ENCODE measurements at regions not wholly inside any gene's neighbourhood (a gene's known extent, or its start where the extent isn't known, plus 50 kb on each side); places are given as distances from the start of the nearest gene placed in this dataset.

DNA sequence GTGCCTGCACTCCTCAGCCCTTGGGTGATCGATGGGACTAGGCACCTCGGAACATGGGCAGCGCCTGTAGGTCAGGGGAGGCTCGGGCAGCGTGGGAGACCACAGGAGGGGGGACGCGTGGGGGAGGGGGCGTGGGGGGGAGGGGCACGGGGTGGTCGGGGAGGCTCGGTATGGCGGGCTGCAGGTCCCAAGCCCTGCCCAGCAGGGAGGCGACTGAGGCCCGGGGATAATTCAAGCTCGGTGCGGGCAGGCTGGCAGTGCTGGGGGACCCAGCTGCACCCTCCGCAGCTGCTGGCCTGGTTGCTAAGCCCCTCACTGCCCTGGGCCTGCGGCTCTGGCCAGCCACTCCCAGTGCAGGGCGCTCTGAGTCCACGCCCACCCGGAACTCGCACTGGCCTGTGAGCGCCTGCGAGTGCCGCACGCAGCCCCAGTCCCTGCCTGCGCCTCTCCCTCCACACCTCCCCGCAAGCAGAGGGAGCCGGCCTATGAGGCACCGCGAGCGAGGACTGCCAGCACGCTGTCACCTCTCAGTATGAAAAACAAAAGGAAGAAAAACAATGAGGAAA lies 1698.3 kb upstream of the RAG2 start:
- no peak for ATAC-seq
- POLR2A ChIA-PET = interaction anchor here (0.6 kb wide), 1 partner anchor 202 kb away, joined by 9 read pairs; no protein-coding TSS in a partner anchor

DNA sequence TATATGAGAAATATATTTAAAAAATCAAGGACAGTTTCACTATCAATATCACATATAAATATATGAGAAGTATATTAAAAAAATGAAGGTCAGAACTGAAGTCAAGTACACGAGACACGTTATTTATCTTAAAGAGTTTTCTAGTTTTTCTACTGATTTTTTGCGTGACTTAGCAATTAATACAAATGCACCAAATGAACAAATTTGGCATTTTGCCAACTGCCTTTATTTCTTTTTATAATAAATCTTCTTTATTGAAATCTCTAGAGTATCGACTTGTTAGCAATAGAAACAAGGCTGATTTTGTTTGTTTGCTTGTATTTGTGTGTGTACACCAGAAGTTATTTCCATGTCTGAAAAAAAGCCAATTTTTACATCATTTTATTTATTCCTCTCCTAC lies 1684.7 kb upstream of the RAG2 start:
- H3K4me3 Mint-ChIP-seq = no peak overlapping the region
- DNase-seq (no peak), ATAC-seq (no peak)
- H3K27ac Mint-ChIP-seq = no peak overlapping the region
- ChIA-PET POLR2A (no interaction called here), CTCF (no interaction called here)
- peaks cover 5% of the 10 kb centered on the region for H3K9me3 Mint-ChIP-seq (ENCODE audit: low read depth)
- no peaks in the 10 kb centered on the region for H3K36me3 Mint-ChIP-seq (ENCODE audit: low read depth)
- H3K27me3 Mint-ChIP-seq = no peaks in the 10 kb centered on the region
- intact Hi-C loops (cut with DNase I, micrococcal nuclease) = no loop called here
- H3K4me1 Mint-ChIP-seq = no peaks in the 10 kb centered on the region

More for the DNA sequence above, 1698.3 kb upstream of the RAG2 start:
- DNase-seq = no peak
- peaks cover 24% of the 10 kb centered on the region for H3K9me3 Mint-ChIP-seq (ENCODE audit: low read depth)
- no peak overlapping the region for H3K4me3 Mint-ChIP-seq
- no peaks in the 10 kb centered on the region for H3K36me3 Mint-ChIP-seq (ENCODE audit: low read depth)
- no peaks in the 10 kb centered on the region for H3K27me3 Mint-ChIP-seq
- no peak overlapping the region for H3K27ac Mint-ChIP-seq
- CTCF ChIA-PET = no interaction called here
- intact Hi-C loops (cut with DNase I, micrococcal nuclease) = no loop called here
- H3K4me1 Mint-ChIP-seq = no peaks in the 10 kb centered on the region

DNA sequence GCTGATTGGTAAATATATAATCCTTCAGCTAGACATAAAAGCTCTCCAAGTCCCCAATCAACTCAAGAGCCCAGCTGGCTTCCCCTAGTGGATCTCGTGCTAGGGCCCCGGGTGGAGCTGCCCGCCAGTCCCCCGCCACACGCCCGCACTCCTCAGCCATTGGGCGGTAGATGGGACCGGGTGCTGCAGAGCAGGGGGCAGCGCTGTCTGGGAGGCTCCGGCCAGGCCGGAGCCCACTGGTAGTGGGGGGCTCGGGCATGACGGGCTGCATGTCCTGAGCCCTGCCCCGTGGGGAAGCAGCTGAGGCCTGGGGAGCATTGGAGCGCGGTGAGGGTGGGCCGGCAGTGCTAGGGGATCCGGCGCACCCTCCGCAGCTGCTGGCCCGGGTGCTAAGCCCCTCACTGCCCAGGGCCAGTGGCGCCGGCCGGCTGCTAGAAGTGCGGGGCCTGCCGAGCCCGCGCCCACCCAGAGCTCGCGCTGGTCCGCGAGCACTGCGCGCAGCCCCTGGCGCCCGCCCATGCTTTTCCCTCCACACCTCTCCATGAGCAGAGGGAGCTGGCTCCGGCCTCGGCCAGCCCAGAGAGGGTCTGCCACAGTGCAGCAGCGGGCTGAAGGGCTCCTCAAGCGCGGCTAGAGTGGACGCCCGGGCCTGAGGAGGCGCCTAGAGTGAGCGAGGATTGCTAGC lies 1680.6 kb upstream of the RAG2 start:
- CTCF ChIA-PET = interaction anchor here (1.2 kb wide), 1 partner anchor 12 kb away, joined by 4 read pairs; no protein-coding TSS in a partner anchor
- POLR2A ChIA-PET = no interaction called here
- H3K27ac Mint-ChIP-seq = no peak overlapping the region
- ATAC-seq (no peak), DNase-seq (no peak)
- no peak overlapping the region for H3K4me3 Mint-ChIP-seq
- H3K27me3 Mint-ChIP-seq = no peaks in the 10 kb centered on the region
- H3K4me1 Mint-ChIP-seq = no peaks in the 10 kb centered on the region
- H3K36me3 Mint-ChIP-seq (ENCODE audit: low read depth) = no peaks in the 10 kb centered on the region
- H3K9me3 Mint-ChIP-seq (ENCODE audit: low read depth) = peaks cover 5% of the 10 kb centered on the region
- intact Hi-C loops (cut with DNase I, micrococcal nuclease) = no loop called here

DNA sequence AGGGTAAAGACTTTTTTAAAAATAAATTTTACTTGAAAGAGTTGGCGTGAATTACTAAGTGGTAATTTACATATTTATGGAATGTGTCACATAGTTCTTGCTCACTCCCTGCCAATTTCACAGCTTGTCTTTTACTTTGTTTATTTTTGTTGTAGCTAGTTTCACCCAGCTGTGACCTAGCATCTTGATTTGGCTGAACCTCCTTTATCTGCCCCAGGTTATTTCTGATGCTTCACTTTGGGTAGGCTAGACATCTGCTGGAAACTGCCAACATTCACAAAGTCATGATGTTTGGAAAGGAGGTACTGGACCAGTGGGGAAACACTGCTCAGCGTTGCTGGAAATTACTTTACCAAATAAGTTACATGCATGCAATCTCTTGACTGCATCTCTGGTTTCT lies 1676.0 kb upstream of the RAG2 start:
- ChIA-PET CTCF (no interaction called here), POLR2A (no interaction called here)
- intact Hi-C loops (cut with DNase I, micrococcal nuclease) = no loop called here
- no peaks in the 10 kb centered on the region for H3K27me3 Mint-ChIP-seq
- peaks cover 6% of the 10 kb centered on the region for H3K9me3 Mint-ChIP-seq (ENCODE audit: low read depth)
- DNase-seq (no peak), ATAC-seq (no peak)
- H3K27ac Mint-ChIP-seq = no peak overlapping the region
- no peak overlapping the region for H3K4me3 Mint-ChIP-seq
- H3K36me3 Mint-ChIP-seq (ENCODE audit: low read depth) = no peaks in the 10 kb centered on the region
- no peaks in the 10 kb centered on the region for H3K4me1 Mint-ChIP-seq

DNA sequence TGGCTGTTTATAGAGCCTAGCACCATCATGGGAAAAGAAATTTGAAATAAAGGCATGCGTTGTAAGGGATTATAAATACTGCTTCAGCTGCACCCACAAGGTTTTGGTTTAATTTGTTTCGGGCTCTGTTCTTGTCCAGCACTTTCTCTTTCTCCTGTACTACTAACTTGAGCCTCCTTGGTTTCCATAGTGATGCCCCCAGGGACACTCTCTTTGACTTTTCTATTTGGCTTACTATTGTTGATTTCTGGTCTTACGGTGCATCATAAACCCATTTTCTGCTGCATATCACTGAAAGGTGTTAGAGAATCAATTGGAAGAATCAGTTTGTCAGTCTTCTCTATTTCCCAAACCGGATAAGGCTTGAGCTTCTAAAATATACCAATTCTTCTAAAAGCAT lies 1674.3 kb upstream of the RAG2 start:
- Mint-ChIP-seq H3K27ac (no peak overlapping the region), H3K4me1 (no peaks in the 10 kb centered on the region), H3K4me3 (no peak overlapping the region), H3K36me3 (ENCODE audit: low read depth) (no peaks in the 10 kb centered on the region), H3K9me3 (ENCODE audit: low read depth) (peaks cover 6% of the 10 kb centered on the region), H3K27me3 (no peaks in the 10 kb centered on the region)
- no peak for ATAC-seq
- no peak for DNase-seq
- ChIA-PET CTCF (no interaction called here), POLR2A (no interaction called here)
- intact Hi-C loops (cut with DNase I, micrococcal nuclease) = no loop called here

DNA sequence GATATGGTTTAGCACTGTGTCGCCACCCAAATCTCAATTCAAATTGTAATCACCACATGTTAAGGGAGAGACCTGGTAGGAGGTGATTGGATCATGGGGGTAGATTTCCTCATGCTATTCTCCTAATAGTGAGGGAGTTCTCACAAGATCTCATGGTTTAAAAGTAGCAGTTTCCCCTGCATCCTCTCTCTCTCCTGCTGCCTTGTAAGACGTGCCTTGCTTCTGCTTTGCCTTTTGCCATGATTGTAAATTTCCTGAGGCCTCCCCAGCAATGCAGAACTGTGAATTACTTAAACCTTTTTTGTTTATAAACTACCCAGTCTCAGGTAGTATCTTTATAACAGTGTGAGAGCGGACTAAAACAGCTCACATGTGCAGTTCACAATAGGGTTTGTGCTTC lies 1668.7 kb upstream of the RAG2 start:
- Mint-ChIP-seq H3K27ac (no peak overlapping the region), H3K36me3 (ENCODE audit: low read depth) (no peaks in the 10 kb centered on the region), H3K4me1 (no peaks in the 10 kb centered on the region), H3K9me3 (ENCODE audit: low read depth) (peaks cover 20% of the 10 kb centered on the region), H3K4me3 (no peak overlapping the region), H3K27me3 (no peaks in the 10 kb centered on the region)
- intact Hi-C loops (cut with DNase I, micrococcal nuclease) = no loop called here
- POLR2A ChIA-PET = no interaction called here
- CTCF ChIA-PET = no interaction called here
- DNase-seq (no peak), ATAC-seq (no peak)

DNA sequence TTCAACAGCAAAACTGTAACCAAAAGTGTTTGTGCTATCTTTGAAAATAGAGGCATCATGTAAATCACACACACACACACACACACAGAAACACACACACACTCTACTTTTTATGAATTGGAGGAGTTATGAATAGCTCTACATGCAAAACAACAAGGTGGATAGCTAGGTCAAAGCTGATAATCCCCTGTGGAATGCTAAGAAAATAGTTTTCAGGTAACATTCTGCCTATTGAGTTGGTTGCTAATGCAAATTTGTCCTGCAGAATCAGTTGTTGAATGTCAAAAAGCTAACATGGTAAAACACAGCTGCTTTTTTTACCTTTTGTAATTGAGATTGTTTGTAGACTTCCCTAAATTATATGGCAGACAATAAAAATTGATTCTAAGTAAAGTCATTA lies 1658.4 kb upstream of the RAG2 start:
- Mint-ChIP-seq H3K4me3 (no peak overlapping the region), H3K4me1 (no peaks in the 10 kb centered on the region), H3K27me3 (no peaks in the 10 kb centered on the region), H3K9me3 (ENCODE audit: low read depth) (peaks cover 7% of the 10 kb centered on the region), H3K36me3 (ENCODE audit: low read depth) (no peaks in the 10 kb centered on the region), H3K27ac (no peak overlapping the region)
- ChIA-PET POLR2A (no interaction called here), CTCF (no interaction called here)
- no peak for DNase-seq
- intact Hi-C loops (cut with DNase I, micrococcal nuclease) = no loop called here
- ATAC-seq = no peak

DNA sequence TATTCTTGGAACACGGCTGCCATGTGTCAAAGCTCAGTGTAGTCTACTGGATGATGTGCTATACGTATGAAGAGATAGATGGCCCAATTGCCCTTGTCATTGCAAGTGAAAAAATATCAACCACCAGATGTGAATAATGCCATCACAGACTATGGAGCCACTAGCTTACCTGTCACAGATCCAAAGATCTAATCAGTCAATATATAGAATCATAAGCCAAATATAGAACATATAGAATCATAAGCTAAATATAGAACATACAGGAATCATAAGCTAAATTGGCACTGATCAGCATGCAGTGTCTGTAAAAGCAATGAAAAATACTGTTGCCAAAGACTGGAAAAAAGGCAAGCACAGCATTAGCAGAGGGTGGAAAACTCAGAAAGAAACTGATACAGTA lies 1656.9 kb upstream of the RAG2 start:
- no peaks in the 10 kb centered on the region for H3K9me3 Mint-ChIP-seq (ENCODE audit: low read depth)
- no peaks in the 10 kb centered on the region for H3K36me3 Mint-ChIP-seq (ENCODE audit: low read depth)
- intact Hi-C loops (cut with DNase I, micrococcal nuclease) = no loop called here
- ATAC-seq = no peak
- no peak overlapping the region for H3K27ac Mint-ChIP-seq
- no peaks in the 10 kb centered on the region for H3K4me1 Mint-ChIP-seq
- CTCF ChIA-PET = interaction anchor here (0.6 kb wide), 1 partner anchor 70 kb away, joined by 3 read pairs; no protein-coding TSS in a partner anchor
- POLR2A ChIA-PET = no interaction called here
- H3K27me3 Mint-ChIP-seq = no peaks in the 10 kb centered on the region
- DNase-seq = no peak
- H3K4me3 Mint-ChIP-seq = no peak overlapping the region

DNA sequence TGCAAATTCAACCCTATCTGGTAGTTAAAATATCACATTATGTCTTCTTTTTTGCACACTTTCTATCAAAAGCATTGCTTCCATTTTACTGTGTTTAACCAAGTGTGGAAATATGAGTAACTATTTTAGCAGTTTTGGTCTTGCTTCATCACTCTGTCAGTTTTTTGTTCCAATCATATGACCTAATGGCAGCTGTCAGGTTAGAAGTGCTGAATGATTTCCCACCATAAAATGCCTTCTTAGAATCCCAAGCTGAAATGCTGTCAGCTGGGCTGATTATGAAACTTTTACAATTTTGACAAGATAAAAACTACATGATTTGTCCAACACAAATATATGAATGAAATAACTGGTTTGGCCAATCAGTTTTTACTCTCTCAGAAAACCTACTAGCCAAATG lies 1654.6 kb upstream of the RAG2 start:
- POLR2A ChIA-PET = no interaction called here
- CTCF ChIA-PET = no interaction called here
- H3K4me3 Mint-ChIP-seq = no peak overlapping the region
- DNase-seq = no peak
- intact Hi-C loops (cut with DNase I, micrococcal nuclease) = no loop called here
- H3K27me3 Mint-ChIP-seq = no peaks in the 10 kb centered on the region
- H3K36me3 Mint-ChIP-seq (ENCODE audit: low read depth) = no peaks in the 10 kb centered on the region
- no peaks in the 10 kb centered on the region for H3K4me1 Mint-ChIP-seq
- ATAC-seq = no peak
- H3K27ac Mint-ChIP-seq = no peak overlapping the region
- H3K9me3 Mint-ChIP-seq (ENCODE audit: low read depth) = no peaks in the 10 kb centered on the region

DNA sequence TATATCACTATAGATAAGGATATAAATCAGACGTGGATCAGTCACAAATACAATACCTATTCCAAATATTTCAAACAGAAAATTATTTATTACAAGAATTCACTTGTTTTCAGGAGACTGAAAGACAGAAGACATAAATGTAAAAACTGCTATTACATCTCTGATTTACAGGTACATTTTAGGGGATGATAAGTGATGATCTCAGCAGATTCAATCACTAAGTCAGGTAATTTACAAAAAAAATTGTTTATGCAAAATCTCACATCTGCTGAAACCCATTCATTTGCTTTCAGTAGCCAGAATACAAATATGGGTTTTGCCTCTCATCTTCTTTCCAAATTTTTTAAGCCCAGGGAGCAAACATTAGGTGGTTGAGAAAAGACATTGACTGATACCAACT lies 1648.4 kb upstream of the RAG2 start:
- ChIA-PET POLR2A (no interaction called here), CTCF (no interaction called here)
- DNase-seq = no peak
- Mint-ChIP-seq H3K9me3 (ENCODE audit: low read depth) (peaks cover 3% of the 10 kb centered on the region), H3K27me3 (no peaks in the 10 kb centered on the region), H3K27ac (no peak overlapping the region), H3K4me1 (no peaks in the 10 kb centered on the region), H3K36me3 (ENCODE audit: low read depth) (no peaks in the 10 kb centered on the region), H3K4me3 (no peak overlapping the region)
- ATAC-seq = no peak
- intact Hi-C loops (cut with DNase I, micrococcal nuclease) = no loop called here

DNA sequence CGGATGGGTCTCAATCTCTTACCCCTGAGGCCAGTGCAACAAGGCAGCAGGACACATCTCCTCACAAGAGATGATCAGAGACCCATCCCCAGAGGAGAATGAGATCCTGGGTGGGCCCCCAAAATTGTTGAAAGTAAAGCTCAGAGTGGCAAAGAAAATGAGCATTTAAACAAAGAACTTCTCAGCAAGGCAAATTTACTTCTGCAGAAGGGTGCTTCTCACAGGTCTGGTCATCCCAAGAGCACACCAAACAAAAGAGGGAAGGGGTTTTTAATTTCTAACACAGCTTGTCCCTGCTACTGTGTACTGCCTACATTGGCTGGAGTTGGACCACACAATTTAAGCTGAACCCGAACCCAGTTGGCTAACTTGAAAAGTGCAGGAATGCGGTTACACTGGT lies 1628.6 kb upstream of the RAG2 start:
- H3K27me3 Mint-ChIP-seq = no peaks in the 10 kb centered on the region
- H3K9me3 Mint-ChIP-seq (ENCODE audit: low read depth) = peaks cover 35% of the 10 kb centered on the region
- DNase-seq (no peak), ATAC-seq (no peak)
- ChIA-PET CTCF (no interaction called here), POLR2A (no interaction called here)
- no peak overlapping the region for H3K27ac Mint-ChIP-seq
- no peaks in the 10 kb centered on the region for H3K4me1 Mint-ChIP-seq
- intact Hi-C loops (cut with DNase I, micrococcal nuclease) = no loop called here
- H3K4me3 Mint-ChIP-seq = no peak overlapping the region
- H3K36me3 Mint-ChIP-seq (ENCODE audit: low read depth) = peaks cover 4% of the 10 kb centered on the region

DNA sequence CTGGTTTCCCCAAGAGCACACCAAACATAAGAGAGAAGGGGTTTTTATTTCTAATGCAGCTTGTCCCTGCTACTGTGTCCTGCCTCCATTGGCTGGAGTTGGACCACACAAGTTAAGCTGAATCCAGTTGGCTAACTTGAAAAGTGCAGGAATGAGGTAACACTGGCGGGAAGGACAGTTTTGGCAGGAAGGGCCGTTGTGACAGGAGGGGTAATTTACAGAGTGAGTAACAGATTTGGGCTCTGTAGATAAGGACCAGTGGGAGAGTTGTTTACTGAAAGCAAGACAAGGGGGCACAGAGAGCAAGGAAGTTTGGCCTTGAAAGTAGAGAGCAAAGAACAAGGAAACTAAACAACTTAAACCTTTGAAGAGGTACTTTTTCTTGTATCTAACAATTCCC lies 1623.3 kb upstream of the RAG2 start:
- no peaks in the 10 kb centered on the region for H3K27me3 Mint-ChIP-seq
- POLR2A ChIA-PET = no interaction called here
- peaks cover 26% of the 10 kb centered on the region for H3K9me3 Mint-ChIP-seq (ENCODE audit: low read depth)
- no peak for ATAC-seq
- no peak overlapping the region for H3K4me3 Mint-ChIP-seq
- H3K4me1 Mint-ChIP-seq = no peaks in the 10 kb centered on the region
- H3K36me3 Mint-ChIP-seq (ENCODE audit: low read depth) = peaks cover 2% of the 10 kb centered on the region
- DNase-seq = no peak
- CTCF ChIA-PET = no interaction called here
- no peak overlapping the region for H3K27ac Mint-ChIP-seq
- intact Hi-C loops (cut with DNase I, micrococcal nuclease) = no loop called here

DNA sequence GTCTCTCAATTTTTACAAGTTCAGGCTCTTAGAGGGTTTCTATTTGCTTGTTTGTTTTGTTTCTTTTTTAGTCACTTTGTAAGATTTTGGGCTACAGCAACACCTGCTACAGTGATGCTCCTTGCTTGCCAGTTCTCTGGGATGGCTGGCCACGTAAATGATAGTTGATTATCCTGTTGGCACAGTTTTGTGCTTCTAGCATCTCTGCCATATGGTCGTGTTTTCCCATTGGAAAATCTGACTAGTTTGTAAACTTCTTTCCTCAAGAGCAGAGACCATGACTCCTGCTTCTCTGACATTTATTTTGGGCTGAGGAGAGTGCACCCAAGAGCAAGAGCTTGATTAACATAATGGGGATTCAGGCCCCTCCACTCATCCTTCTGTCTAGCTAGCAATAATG lies 1621.6 kb upstream of the RAG2 start:
- H3K27me3 Mint-ChIP-seq = no peaks in the 10 kb centered on the region
- H3K27ac Mint-ChIP-seq = no peak overlapping the region
- POLR2A ChIA-PET = no interaction called here
- H3K9me3 Mint-ChIP-seq (ENCODE audit: low read depth) = peaks cover 22% of the 10 kb centered on the region
- ATAC-seq (no peak), DNase-seq (no peak)
- intact Hi-C loops (cut with DNase I, micrococcal nuclease) = no loop called here
- CTCF ChIA-PET = no interaction called here
- H3K4me1 Mint-ChIP-seq = no peaks in the 10 kb centered on the region
- H3K36me3 Mint-ChIP-seq (ENCODE audit: low read depth) = no peaks in the 10 kb centered on the region
- no peak overlapping the region for H3K4me3 Mint-ChIP-seq
